Pancreas (tissue), 10 donors: ENCODE measurements at regions not wholly inside any gene's neighbourhood (a gene's known extent, or its start where the extent isn't known, plus 50 kb on each side); places are given as distances from the start of the nearest gene placed in this dataset.
"Not testable (repeated sequence)": the region's sequence is repeated elsewhere in the genome, so short reads cannot be mapped to it uniquely, and the experiment has no call there.

Experiments used
- ATAC-seq, 4 donors: fragments of 200-7000 bp; cut with Tn5 transposase; one replicate each; pipeline versions ENCODE4 v1.8.0 to v1.9.1; 2020; ENCODE audit warnings: mild to moderate bottlenecking in 4 of 4, moderate library complexity in 4 of 4
- DNase-seq, 6 donors: peaks; one replicate each; pipeline ENCODE4 v3.0.0-alpha.2; 2020
- FAIRE-seq: peaks from 2 replicates; lab custom pipeline; 2012; peaks lifted over from hg19 to GRCh38; lab: Jason Lieb, UNC
- H3K27ac ChIP-seq, 4 donors: fragments of 200-600 bp; sonication (generic); 1 replicate in 3 of 4; 2 replicates in 1 of 4; pipeline versions ENCODE4 v1.5.0 to v1.8.0; 2020
- H3K27me3 ChIP-seq, 4 donors: fragments of 200-600 bp; one replicate each; pipeline ENCODE4 v1.8.0; 2021
- H3K36me3 ChIP-seq, 3 donors: fragments of 200-600 bp; sonication (generic) in 1 of 3; one replicate each; pipeline versions ENCODE4 v1.5.0 to v1.8.0; 2020 to 2021
- H3K4me1 ChIP-seq, 3 donors: fragments of 200-600 bp; one replicate each; pipeline ENCODE4 v1.8.0; 2021
- H3K4me3 ChIP-seq, 4 donors: fragments of 200-600 bp; sonication (generic) in 2 of 4; one replicate each; pipeline versions ENCODE4 v1.5.0 to v1.8.0; 2020 to 2021
- H3K9me3 ChIP-seq, 4 donors: fragments of 200-600 bp; one replicate each; pipeline ENCODE4 v1.8.0; 2021
- WGBS, 2 donors: extraction: QIAGEN DNeasy Blood & Tissue Kit; methylation state at CpG; one replicate each; pipeline ENCODE4 v1.1.7; 2013; 5-methylcytosine and 5-hydroxymethylcytosine counted together
- intact Hi-C, 3 donors: fragments of 100-400 bp; cut with DNase I; formaldehyde crosslinking; loops; one replicate each; pipeline versions ENCODE4 v1.11.1 to v1.14.2; 2022
- TF ChIP-seq, protein P1 (sequence below), 4 donors: fragments of 200-600 bp; sonication (generic) in 3 of 4; IDR thresholded peaks; one replicate each; pipeline versions ENCODE4 v1.5.0 to v1.8.0; 2021; ENCODE audit warnings: antibody characterized with exemption in 4 of 4
- donor health status: healthy with polysubstance abuse.
- donor health status: DM: no; HTN: no; CAD: no; lungs with moderate emphysema.
- donor health status: DM: no; HTN: no; CAD: no.
- donor health status: control.
- donor health status: control.
- donor health status: Bipolar disorder and iron deficiency.
- donor health status: DM: yes; HTN: yes; CAD: no.
- donor health status: DM: no; HTN: no; CAD: no.
- donor health status: DM: no; HTN: no; CAD: no.
- donor health status: DM: yes; HTN: yes; CAD: no.

- 64 to 95% methylated on average over 5 of the region's 5 CpGs for WGBS, 2 donors
- ATAC-seq (no peak), FAIRE-seq (no peak), DNase-seq (no peak)
- TF ChIP-seq, protein P1, sequence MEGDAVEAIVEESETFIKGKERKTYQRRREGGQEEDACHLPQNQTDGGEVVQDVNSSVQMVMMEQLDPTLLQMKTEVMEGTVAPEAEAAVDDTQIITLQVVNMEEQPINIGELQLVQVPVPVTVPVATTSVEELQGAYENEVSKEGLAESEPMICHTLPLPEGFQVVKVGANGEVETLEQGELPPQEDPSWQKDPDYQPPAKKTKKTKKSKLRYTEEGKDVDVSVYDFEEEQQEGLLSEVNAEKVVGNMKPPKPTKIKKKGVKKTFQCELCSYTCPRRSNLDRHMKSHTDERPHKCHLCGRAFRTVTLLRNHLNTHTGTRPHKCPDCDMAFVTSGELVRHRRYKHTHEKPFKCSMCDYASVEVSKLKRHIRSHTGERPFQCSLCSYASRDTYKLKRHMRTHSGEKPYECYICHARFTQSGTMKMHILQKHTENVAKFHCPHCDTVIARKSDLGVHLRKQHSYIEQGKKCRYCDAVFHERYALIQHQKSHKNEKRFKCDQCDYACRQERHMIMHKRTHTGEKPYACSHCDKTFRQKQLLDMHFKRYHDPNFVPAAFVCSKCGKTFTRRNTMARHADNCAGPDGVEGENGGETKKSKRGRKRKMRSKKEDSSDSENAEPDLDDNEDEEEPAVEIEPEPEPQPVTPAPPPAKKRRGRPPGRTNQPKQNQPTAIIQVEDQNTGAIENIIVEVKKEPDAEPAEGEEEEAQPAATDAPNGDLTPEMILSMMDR (IDR thresholded peaks at IDR 0.05) = no peak
- intact Hi-C loops = no loop called here
- Histone ChIP-seq H3K4me1 (no peaks in the 10 kb centered on the region), H3K27ac (no peak overlapping the region), H3K36me3 (no peaks in the 10 kb centered on the region), H3K27me3 (no peaks in the 10 kb centered on the region), H3K9me3 (no peaks in the 10 kb centered on the region), H3K4me3 (no peak overlapping the region)
Measured at GRCh38 chr7:22043367-22043766, 97.7 kb upstream of the CDCA7L start.

DNA sequence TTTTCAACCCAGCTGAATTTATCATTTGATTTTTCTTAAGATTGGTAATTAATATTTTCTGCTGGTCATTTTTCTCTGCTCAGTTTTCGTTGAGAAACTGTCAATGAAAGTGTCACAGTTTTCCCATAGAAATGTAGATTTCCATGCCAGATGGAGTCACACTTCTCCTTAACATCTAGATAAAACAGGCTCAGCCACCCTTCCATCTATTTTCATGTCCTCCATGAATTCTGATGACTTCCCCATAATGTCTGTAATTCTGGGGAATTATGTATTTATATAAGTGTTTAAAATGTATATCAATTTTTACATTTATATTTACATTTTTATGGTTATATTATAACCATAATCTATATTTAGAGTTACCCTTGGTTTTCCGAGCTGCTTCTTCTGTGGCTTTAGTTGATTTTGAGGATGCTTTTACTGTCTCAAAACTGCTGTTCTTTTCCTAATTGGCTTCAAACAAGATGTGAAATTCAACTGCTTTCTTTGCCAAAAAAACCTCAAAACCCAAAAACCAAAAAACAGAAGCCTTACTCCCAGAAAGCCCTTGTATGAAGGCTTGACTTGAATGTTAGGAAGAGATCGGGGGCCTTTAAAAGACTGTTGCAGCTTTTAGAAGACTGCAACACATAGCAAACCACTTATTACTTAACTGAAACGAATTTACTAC lies 95.4 kb upstream of the CDCA7L start:
- DNase-seq = no peak
- Histone ChIP-seq H3K36me3 (no peaks in the 10 kb centered on the region), H3K4me1 (no peaks in the 10 kb centered on the region), H3K4me3 (no peak overlapping the region), H3K9me3 (no peaks in the 10 kb centered on the region), H3K27ac (no peak overlapping the region), H3K27me3 (peaks cover 0 to 2% (median 0%) of the 10 kb centered on the region in 4 donors)
- 69 to 74% methylated on average over 4 of the region's 4 CpGs for WGBS, 2 donors
- TF ChIP-seq, protein P1 (IDR thresholded peaks at IDR 0.05) = no peak
- no peak for ATAC-seq
- intact Hi-C loops = no loop called here
- FAIRE-seq = no peak

- H3K27me3 ChIP-seq = peaks cover 0 to 2% (median 0%) of the 10 kb centered on the region in 4 donors
Measured at GRCh38 chr7:22039670-22040069, 94.0 kb upstream of the CDCA7L start.

GRCh38 chr7:22032356-22032755 lies 86.7 kb upstream of the CDCA7L start:
- H3K4me1 ChIP-seq, FAIRE-seq, ATAC-seq, H3K4me3 ChIP-seq, H3K9me3 ChIP-seq, H3K27me3 ChIP-seq, H3K27ac ChIP-seq, H3K36me3 ChIP-seq, intact Hi-C loops: not testable (repeated sequence)
- WGBS, 2 donors = 90 to 95% methylated on average over 18 to 26 of the region's 26 CpGs
- peak in 1 of 6 donors; percentile 64 for DNase-seq

More at GRCh38 chr7:22039670-22040069, 94.0 kb upstream of the CDCA7L start:
- no peak overlapping the region for H3K27ac ChIP-seq
- H3K4me1 ChIP-seq = no peaks in the 10 kb centered on the region
- DNase-seq (no peak), ATAC-seq (no peak), FAIRE-seq (peak; percentile 26)
- TF ChIP-seq, protein P1 (IDR thresholded peaks at IDR 0.05) = no peak
- no peaks in the 10 kb centered on the region for H3K36me3 ChIP-seq
- H3K4me3 ChIP-seq = no peak overlapping the region
- intact Hi-C loops = no loop called here
- no peaks in the 10 kb centered on the region for H3K9me3 ChIP-seq
- 60 to 61% methylated on average over 1 of the region's 1 CpG for WGBS, 2 donors

GRCh38 chr7:22028656-22029055 lies 83.0 kb upstream of the CDCA7L start:
- ATAC-seq, H3K27ac ChIP-seq, H3K4me1 ChIP-seq, H3K36me3 ChIP-seq, intact Hi-C loops, FAIRE-seq, H3K4me3 ChIP-seq, H3K9me3 ChIP-seq, DNase-seq, H3K27me3 ChIP-seq: not testable (repeated sequence)
- WGBS, 2 donors = 91 to 97% methylated on average over 25 of the region's 25 CpGs

- WGBS, 2 donors = 31 to 63% methylated on average over 2 of the region's 2 CpGs
- Histone ChIP-seq H3K27ac (no peak overlapping the region), H3K4me3 (no peak overlapping the region), H3K27me3 (no peaks in the 10 kb centered on the region), H3K4me1 (no peaks in the 10 kb centered on the region), H3K36me3 (no peaks in the 10 kb centered on the region), H3K9me3 (no peaks in the 10 kb centered on the region)
- no peak for FAIRE-seq
- intact Hi-C loops = no loop called here
- no peak for ATAC-seq
- TF ChIP-seq, protein P1 (IDR thresholded peaks at IDR 0.05) = no peak
- DNase-seq = no peak
Measured at GRCh38 chr7:22027475-22027874, 81.8 kb upstream of the CDCA7L start.
